Stimulated activated CD4-positive, alpha-beta T cell treated with anti-CD3 and anti-CD28 coated beads, Interleukin-12 subunit alpha, Interleukin-12 subunit beta, amount 100 ng/mL, for 48 hours (primary cell): ENCODE measurements at regions not wholly inside any gene's neighbourhood (a gene's known extent, or its start where the extent isn't known, plus 50 kb on each side); places are given as distances from the start of the nearest gene placed in this dataset.

ENCODE experiments used
- DNase-seq, 3 donors: peaks; one replicate each; pipeline ENCODE4 v3.0.0-alpha.2; 2020; ENCODE audit warnings: low read depth in 2 of 3, low spot score in 1 of 3

DNA sequence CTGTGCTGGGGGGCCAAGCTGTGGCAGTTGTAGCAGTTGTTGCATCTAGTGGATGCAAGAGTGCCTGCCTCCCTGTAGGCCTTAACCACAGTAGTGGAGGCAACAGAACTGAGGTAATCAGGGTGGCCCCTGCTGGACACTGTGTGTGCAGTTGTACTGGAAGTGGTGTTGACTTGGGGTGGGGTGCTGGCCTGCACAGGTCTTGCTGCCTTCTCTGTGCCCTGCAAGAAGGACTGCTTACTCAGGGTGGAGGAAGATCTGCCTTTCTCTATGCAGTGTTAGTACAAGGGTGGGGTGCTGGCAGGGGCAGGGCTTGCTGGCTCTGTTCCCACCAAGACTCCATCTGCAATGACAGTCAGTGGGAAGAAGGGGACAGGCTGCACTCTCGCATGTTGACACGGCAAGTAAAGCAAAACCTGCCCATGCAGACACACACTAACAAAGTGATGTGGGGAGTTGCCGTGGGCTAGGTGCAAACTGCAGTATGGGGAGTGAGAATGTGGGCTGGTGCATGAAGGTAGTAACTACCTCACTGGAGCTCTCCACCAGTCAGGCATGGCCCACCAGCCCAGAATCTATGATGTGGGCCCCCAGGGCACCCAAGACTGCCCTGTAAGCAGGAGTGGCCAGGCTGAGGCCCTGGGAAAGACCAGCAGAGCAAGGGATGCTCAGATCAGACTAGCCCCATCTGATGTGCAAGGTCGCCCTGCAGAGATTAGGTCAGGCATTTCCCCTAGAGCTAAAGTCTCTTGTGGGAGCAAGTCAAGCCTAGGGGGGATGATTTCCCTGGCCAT, 594.9 kb downstream of the TECRL start:
- no peak for DNase-seq

GRCh38 chr4:63799166-63799565, 610.1 kb downstream of the TECRL start:
- DNase-seq: no peak

DNA sequence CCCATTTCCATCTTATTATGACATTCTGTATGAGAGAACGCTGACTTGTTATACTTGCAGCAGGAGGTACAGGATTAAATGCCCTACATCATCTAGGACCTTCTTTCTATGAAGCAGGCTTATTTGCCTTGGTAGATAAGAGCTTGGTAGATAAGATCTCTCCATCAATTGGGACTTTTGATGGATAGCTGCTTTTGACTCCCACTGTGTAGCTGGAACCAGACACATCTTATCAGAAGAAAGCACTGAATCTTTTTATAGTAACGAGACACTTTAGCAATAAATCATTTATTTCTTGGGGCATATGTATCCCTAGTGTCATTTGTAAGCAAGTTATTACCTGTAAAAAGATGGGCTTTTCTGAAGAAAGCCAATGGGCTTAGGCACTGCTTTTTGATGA, 613.9 kb downstream of the TECRL start:
- no peak for DNase-seq

- no peak for DNase-seq
Observed at GRCh38 chr4:63790377-63790776, 618.9 kb downstream of the TECRL start.

GRCh38 chr4:63788271-63788670, 621.0 kb downstream of the TECRL start:
- DNase-seq: no peak

- DNase-seq: no peak
Observed at GRCh38 chr4:63787326-63787725, 621.9 kb downstream of the TECRL start.

DNA sequence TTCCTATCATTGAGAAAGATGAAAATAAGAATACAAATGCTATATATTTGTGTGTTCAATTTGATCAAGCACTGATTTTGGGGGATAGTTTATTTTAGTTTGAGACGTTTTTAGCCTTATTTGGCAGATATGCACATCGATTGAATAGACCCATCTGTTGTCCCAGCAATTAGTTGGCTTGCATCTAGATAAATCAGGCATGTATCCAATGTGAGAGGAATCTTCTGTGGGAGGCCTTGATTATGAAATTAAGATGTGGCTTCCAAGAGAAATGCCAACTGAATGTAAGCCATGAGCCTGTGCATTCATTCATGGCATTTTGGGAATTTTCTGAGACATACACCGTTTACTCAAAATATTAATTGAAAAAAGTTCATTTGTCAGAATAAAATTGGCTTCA, 623.1 kb downstream of the TECRL start:
- DNase-seq: no peak

DNA sequence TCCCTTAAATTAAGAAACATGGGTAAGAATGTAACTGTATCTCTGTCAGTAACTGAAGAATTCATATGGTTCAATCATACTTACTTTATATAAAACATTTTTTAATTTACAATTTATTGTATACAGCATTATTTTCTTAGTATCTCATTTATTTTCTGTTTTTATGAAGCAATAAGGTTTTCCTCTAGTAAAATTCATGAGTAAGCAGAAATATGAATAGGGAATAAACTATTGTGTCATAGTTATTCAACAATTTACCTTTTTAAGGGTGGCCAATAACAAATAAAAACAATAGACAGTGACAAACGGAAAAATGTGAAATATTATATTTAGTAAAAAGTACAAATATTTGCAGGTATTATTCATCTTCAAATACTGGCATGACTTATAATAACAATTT, 624.4 kb downstream of the TECRL start:
- DNase-seq: no peak

- DNase-seq: no peak
Observed at GRCh38 chr4:63777601-63778000, 631.6 kb downstream of the TECRL start.

- DNase-seq: no peak
Observed at GRCh38 chr4:63764400-63764799, 644.9 kb downstream of the TECRL start.

GRCh38 chr4:63757929-63758328, 651.3 kb downstream of the TECRL start:
- no peak for DNase-seq

GRCh38 chr4:63742882-63743281, 666.4 kb downstream of the TECRL start:
- no peak for DNase-seq

- DNase-seq: no peak
Observed at GRCh38 chr4:63729519-63729918, 679.7 kb downstream of the TECRL start.

GRCh38 chr4:63728480-63729177, 680.6 kb downstream of the TECRL start:
- DNase-seq: no peak

DNA sequence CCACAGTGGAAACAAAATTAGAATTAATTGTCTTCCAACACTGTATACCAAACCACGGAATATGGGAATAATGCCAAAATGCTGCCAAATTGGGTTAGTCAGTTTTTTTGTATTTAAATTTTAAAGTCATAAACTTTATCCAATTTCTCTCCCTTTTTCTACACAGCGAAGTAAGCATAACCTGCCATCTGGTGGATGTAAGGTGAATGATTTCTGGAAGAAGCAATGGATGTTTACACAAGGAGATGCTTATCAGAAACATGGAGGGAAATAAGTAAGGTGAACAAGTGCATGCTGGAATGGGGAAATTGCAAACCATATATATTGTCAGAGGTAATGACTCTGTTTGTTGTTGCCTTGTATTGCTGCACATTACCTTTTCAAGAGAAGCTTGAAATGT, 691.9 kb downstream of the TECRL start:
- DNase-seq: no peak

GRCh38 chr4:63708661-63709060, 700.6 kb downstream of the TECRL start:
- no peak for DNase-seq

GRCh38 chr4:63700569-63700968, 708.7 kb downstream of the TECRL start:
- DNase-seq: no peak

- no peak for DNase-seq
Observed at GRCh38 chr4:63693321-63693720, 715.9 kb downstream of the TECRL start.

- no peak for DNase-seq
Observed at GRCh38 chr4:63678358-63678931, 730.8 kb downstream of the TECRL start.

DNA sequence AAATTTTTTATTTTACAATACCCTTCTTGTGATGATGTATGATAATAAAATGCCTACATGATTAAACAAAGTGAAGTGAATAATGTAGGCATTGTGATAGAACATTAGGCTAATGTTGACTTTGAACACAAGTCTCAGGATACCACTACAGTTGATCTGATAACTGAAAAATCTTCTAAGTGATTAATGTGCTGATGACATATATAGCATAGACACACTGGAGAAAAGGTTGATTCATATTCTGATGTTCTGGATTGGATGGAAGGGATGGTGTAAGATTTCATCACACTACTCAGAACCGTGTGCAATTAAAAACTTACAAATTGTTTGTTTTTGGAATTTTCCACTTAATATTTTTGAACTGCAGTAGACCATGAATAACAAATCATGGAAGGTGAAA, 738.5 kb downstream of the TECRL start:
- no peak for DNase-seq

GRCh38 chr4:63663870-63664269, 745.4 kb downstream of the TECRL start:
- no peak for DNase-seq

DNA sequence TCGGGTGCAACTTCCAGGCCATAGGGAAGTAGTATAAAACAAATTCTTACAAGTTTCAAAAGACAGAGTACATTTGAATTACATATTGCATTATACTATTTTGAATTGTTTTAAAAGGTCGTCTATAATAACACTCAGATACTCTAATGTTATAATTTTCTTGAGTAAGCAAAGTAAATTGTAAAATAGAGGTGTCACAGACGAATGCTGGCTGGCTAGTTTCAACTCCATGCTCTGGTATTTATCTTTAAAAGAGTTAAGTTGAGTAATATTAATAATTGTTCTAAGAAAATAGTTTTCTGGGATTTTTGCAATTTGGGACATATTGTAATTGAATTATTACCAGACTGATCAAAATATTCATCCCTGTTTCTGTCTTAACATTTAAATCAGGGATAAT, 764.9 kb downstream of the TECRL start:
- DNase-seq: no peak
